PC-9 (cell line): ENCODE measurements at regions not wholly inside any gene's neighbourhood (a gene's known extent, or its start where the extent isn't known, plus 50 kb on each side); places are given as distances from the start of the nearest gene placed in this dataset.

Experiments
- CTCF ChIP-seq: fragments of 200-600 bp; sonication (generic); conservative IDR thresholded peaks from 2 replicates; pipeline ENCODE4 v1.6.1; 2017; ENCODE audit warnings: mixed run types, antibody characterized with exemption, mild to moderate bottlenecking, moderate library complexity
- EZH2 ChIP-seq: fragments of 200-600 bp; sonication (generic); IDR thresholded peaks from 2 replicates; pipeline ENCODE4 v1.8.0; 2017; ENCODE audit warnings: antibody characterized with exemption, low read depth

- TF ChIP-seq CTCF (no peak), EZH2 (no peak)
Observed at GRCh38 chr15:39013262-39013661, 448.6 kb upstream of the RASGRP1 start.
